Adrenal gland (tissue), 5 donors: ENCODE measurements at regions not wholly inside any gene's neighbourhood (a gene's known extent, or its start where the extent isn't known, plus 50 kb on each side); places are given as distances from the start of the nearest gene placed in this dataset.

ENCODE experiments used
- CTCF ChIP-seq, 6 experiments: fragments of 450-650 bp in 4 of 6; fragments of 200-600 bp in 2 of 6; sonication (generic) in 1 of 6; IDR thresholded peaks; 1 replicate in 5 of 6; 2 replicates in 1 of 6; pipeline versions ENCODE4 v1.5.1 to v1.8.0; 2016 to 2021; ENCODE audit warnings: antibody characterized with exemption in 6 of 6, mild to moderate bottlenecking in 2 of 6, moderate library complexity in 1 of 6
- POLR2A ChIP-seq, 2 donors: fragments of 450-650 bp; IDR thresholded peaks; one replicate each; pipeline ENCODE4 v1.6.1; 2017; ENCODE audit warnings: antibody characterized with exemption in 2 of 2, mild to moderate bottlenecking in 2 of 2, moderate library complexity in 1 of 2
- donor health status: DM: no; HTN: no; CAD: no.

DNA sequence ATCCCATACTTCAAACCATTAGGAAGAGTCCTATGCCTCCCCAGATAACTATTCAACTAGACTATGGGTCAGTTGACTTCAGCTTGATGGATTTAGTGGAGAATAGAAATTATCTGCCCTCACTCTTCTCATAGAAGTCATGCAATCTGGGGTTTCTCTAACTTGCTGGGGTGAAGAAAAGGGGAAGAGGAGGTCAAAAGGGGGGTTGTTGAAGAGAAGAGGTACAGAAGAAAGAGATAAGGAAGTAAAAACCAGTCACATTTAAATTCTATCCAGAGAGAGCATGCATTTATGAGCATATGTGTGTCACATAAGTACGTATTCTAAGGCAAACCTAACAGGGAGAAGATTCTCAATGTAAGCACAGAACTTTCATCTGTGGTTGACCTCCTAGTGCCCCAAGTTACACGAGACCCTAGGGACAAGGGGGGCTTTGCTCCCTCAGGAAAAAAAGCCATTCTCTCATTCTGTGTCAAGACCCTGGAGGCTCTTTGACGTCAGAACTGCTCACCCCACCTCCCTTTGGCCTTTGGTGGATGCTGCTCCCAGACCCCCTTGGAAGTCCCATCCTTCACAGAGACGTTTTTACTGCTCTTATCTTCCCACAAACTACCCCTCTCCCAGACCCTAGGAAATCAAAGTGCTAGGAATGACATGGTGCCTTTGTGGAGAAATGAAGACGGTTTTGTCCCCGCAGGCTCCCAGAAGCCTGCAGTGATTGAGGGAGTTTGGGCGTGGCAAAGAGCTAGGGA, 236.8 kb upstream of the TNP1 start:
- TF ChIP-seq POLR2A (IDR thresholded peaks at IDR 0.05) (no peak), CTCF (IDR thresholded peaks at IDR 0.05) (no peak)
